GM19239 (cell line): ENCODE measurements at regions not wholly inside any gene's neighbourhood (a gene's known extent, or its start where the extent isn't known, plus 50 kb on each side); places are given as distances from the start of the nearest gene placed in this dataset.
"Not testable (repeated sequence)": the region's sequence is repeated elsewhere in the genome, so short reads cannot be mapped to it uniquely, and the experiment has no call there.

Source experiments
- DNase-seq: peaks from one replicate; pipeline ENCODE4 v3.0.0; 2011; ENCODE audit warnings: low spot score; ENCODE audit not compliant: insufficient read length
- FAIRE-seq: peaks from 2 replicates; lab custom pipeline; 2011; peaks lifted over from hg19 to GRCh38; lab: Jason Lieb, UNC

GRCh38 chr21:31424058-31424457 lies 80.0 kb upstream of the TIAM1 start:
- DNase-seq (no peak), FAIRE-seq (no peak)

- FAIRE-seq, result no peak
- DNase-seq, result no peak
Observed at GRCh38 chr21:31420988-31421387, 76.9 kb upstream of the TIAM1 start.

- no peak for DNase-seq
- no peak for FAIRE-seq
Observed at GRCh38 chr21:31420354-31420753, 76.3 kb upstream of the TIAM1 start.

GRCh38 chr21:31418377-31419001 lies 74.4 kb upstream of the TIAM1 start:
- FAIRE-seq, result no peak
- no peak for DNase-seq

- FAIRE-seq, DNase-seq: not testable (repeated sequence)
Observed at GRCh38 chr21:31417214-31417613, 73.2 kb upstream of the TIAM1 start.

- FAIRE-seq, result no peak
- no peak for DNase-seq
Observed at GRCh38 chr21:31416465-31416864, 72.4 kb upstream of the TIAM1 start.

DNA sequence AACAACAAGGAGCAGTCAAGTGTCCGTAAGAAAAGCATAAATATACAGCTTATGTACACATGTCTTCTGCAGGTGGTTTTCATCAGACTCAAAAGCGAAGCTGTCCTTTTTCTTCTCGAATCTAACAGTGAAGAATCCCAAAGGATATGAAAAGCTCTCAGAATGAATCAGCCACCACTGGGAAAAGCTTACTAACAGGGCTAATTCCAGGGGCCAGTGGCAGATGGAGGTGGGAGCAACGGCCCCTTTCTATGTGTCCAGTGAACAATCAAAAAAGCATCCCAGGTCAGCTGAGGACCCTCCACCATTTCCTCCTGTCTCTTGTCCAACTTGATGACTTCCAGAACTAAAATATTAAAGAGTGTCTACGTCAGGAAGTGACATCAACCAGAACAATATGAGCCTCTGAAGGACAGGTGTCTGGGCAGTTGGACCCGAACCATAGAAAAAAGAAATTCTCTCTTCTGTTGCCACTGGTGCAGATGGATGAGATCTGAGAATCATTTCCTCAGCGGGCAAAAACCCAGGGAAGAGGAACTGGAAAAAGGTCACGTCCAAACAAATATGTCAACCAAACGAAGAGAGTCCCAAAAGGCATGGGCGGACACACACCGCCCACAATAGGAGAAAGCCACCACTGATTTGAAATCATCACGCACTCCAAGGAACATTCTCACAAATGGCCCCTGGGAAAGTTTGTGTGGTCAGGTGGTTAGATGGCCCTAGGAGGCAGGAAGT lies 70.4 kb upstream of the TIAM1 start:
- DNase-seq (no peak), FAIRE-seq (no peak)

GRCh38 chr21:31413698-31414097 lies 69.6 kb upstream of the TIAM1 start:
- no peak for FAIRE-seq
- no peak for DNase-seq

DNA sequence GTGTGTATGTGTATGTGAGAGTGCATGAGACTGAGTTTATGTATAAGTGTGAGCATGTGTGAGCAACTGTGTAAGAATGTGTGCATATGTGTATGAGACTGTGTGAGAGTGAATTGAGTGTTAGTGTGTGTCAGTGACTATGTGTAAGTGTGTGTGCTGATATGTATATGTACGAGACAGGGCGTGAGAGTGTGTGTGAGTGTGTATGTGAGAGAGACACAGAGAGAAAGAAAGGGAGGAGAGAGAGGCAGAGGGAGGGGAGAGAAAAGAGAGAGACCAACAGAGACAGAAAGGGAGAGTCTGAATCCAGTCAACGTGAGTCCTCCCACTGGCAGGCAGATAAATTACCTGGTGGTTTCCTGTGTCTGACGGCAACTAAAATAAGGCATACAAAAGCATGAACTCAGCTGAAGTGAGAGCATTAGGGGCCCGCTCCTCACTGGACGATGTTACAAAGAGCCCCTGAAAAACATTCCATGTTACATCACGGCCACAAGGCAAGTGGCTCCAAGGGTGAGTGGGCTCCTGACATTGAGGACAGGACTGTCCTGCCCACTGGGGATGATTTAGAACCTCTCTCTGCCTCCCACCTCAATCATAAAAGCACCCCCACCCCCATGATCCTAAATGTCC lies 66.6 kb upstream of the TIAM1 start:
- no peak for DNase-seq
- FAIRE-seq, result no peak

GRCh38 chr21:31409831-31410487 lies 65.9 kb upstream of the TIAM1 start:
- DNase-seq (no peak), FAIRE-seq (no peak)

- FAIRE-seq (no peak), DNase-seq (no peak)
Observed at GRCh38 chr21:31408301-31409088, 64.4 kb upstream of the TIAM1 start.

GRCh38 chr21:31406510-31406909 lies 62.4 kb upstream of the TIAM1 start:
- FAIRE-seq, result no peak

GRCh38 chr21:31405604-31406003 lies 61.5 kb upstream of the TIAM1 start:
- DNase-seq, result no peak
- no peak for FAIRE-seq

More at GRCh38 chr21:31406510-31406909, 62.4 kb upstream of the TIAM1 start:
- no peak for DNase-seq

- DNase-seq (no peak), FAIRE-seq (no peak)
Observed at GRCh38 chr21:31403596-31404333, 59.7 kb upstream of the TIAM1 start.

- DNase-seq (no peak), FAIRE-seq (no peak)
Observed at GRCh38 chr21:31399591-31399990, 55.5 kb upstream of the TIAM1 start.

GRCh38 chr21:31398574-31398973 lies 54.5 kb upstream of the TIAM1 start:
- no peak for FAIRE-seq
- no peak for DNase-seq

DNA sequence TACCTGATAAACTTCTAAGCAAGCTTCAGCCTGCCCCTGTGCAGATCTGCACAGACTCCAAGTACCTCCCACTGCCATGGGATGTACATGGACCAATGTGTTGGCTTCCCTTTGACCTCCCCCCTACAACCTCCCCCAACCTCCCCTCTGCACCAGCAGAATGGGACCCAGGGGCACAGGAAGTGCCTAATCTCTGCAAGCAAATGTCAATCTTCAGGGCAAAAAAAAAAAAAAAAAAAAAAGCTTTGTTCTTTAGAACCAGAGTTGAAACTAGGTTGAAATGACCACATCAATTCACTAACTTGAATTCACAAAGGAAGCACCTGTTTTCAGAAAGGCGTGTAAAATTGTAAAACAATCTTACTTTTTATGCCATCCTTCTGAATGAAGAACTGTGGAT lies 53.9 kb upstream of the TIAM1 start:
- no peak for DNase-seq
- no peak for FAIRE-seq

DNA sequence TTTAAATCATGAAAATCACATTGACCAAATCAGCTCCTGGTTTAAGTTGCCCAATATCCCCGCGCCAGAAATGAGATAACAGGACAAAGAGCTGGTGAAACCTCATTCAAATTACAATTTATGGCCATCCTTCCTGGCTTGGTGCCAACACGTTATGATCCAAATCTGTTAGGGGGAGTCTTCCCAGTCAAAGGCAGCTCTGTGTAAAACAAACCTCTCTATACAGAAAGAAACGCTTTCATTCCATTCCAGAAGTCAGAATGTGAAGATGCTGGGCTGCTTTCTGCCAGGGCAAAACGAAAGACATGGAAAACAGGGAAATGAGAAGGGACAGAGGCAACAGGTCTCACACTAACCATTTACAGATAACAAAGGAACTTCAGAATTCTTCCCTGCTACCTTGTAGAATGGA lies 53.5 kb upstream of the TIAM1 start:
- DNase-seq, result no peak
- no peak for FAIRE-seq

DNA sequence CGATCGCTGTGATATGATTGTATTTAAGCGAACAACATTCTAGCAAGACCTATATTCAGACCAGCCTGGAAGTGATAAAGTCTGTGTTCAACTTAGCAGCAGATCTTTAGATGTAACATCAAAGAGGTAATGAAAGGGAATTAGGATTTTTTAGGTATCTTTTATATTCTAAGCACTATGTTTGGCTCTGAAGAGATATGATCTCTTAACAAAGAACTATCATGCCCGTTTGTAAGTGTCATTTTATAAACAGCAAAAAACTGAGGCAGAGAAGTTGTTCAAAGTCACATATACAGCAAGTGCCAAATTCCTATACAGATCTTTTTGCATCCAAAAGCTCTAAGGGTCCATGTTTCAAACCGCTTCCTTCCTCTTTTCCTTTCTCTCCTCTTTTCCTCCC lies 53.0 kb upstream of the TIAM1 start:
- no peak for DNase-seq
- no peak for FAIRE-seq

DNA sequence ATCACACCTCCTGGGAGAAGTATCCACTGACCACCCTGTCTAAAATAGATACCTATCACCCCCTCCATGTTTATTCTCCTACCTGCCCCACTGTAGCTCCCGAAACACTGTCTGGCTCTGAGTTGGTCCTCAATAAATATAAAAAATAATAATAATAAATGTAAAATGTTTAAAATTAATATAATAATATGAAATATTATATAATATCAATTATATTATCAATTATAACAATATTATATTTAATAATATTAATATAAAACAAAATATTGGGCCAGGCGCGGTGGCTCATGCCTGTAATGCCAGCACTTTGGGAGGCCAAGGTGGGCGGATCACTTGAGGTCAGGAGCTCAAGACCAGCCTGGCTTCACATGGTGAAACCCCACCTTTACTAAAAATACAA lies 52.3 kb upstream of the TIAM1 start:
- DNase-seq (no peak), FAIRE-seq (no peak)
